Colonic mucosa (tissue), 4 donors: ENCODE measurements at regions not wholly inside any gene's neighbourhood (a gene's known extent, or its start where the extent isn't known, plus 50 kb on each side); places are given as distances from the start of the nearest gene placed in this dataset.

Experiments
- DNase-seq: peaks from one replicate; pipeline ENCODE4 v3.0.0-alpha.2; 2020
- H3K27ac ChIP-seq: fragments of 200-600 bp; one replicate; pipeline ENCODE4 v1.8.0; 2021
- H3K27me3 ChIP-seq: fragments of 200-600 bp; one replicate; pipeline ENCODE4 v1.8.0; 2021
- H3K36me3 ChIP-seq: fragments of 200-600 bp; one replicate; pipeline ENCODE4 v1.8.0; 2021
- H3K4me1 ChIP-seq: fragments of 200-600 bp; one replicate; pipeline ENCODE4 v1.8.0; 2021; ENCODE audit warnings: mild to moderate bottlenecking
- H3K4me3 ChIP-seq: fragments of 200-600 bp; one replicate; pipeline ENCODE4 v1.8.0; 2021
- H3K9ac ChIP-seq, 2 donors: one replicate each; pipeline ENCODE4 v1.7.0; 2013; ENCODE audit warnings: control low read depth in 2 of 2, low read depth in 2 of 2, low read length in 2 of 2
- H3K9me3 ChIP-seq: fragments of 200-600 bp; one replicate; pipeline ENCODE4 v1.8.0; 2021
- intact Hi-C: fragments of 100-400 bp; cut with DNase I; formaldehyde crosslinking; loops from one replicate; pipeline ENCODE4 v1.14.1; 2022
- TF ChIP-seq, protein P1 (sequence below): fragments of 200-600 bp; IDR thresholded peaks from one replicate; pipeline ENCODE4 v1.8.0; 2022; ENCODE audit warnings: antibody characterized with exemption, mild to moderate bottlenecking
- donor health status: healthy.
- donor health status: DM: no; HTN: no; CAD: no.
- donor health status: DM: no; HTN: no; CAD: no.

GRCh38 chr3:165641569-165642310 lies 195.5 kb downstream of the BCHE start:
- H3K4me1 ChIP-seq = no peaks in the 10 kb centered on the region
- DNase-seq = no peak
- TF ChIP-seq, protein P1, sequence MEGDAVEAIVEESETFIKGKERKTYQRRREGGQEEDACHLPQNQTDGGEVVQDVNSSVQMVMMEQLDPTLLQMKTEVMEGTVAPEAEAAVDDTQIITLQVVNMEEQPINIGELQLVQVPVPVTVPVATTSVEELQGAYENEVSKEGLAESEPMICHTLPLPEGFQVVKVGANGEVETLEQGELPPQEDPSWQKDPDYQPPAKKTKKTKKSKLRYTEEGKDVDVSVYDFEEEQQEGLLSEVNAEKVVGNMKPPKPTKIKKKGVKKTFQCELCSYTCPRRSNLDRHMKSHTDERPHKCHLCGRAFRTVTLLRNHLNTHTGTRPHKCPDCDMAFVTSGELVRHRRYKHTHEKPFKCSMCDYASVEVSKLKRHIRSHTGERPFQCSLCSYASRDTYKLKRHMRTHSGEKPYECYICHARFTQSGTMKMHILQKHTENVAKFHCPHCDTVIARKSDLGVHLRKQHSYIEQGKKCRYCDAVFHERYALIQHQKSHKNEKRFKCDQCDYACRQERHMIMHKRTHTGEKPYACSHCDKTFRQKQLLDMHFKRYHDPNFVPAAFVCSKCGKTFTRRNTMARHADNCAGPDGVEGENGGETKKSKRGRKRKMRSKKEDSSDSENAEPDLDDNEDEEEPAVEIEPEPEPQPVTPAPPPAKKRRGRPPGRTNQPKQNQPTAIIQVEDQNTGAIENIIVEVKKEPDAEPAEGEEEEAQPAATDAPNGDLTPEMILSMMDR = no peak
- H3K27ac ChIP-seq = no peak overlapping the region
- intact Hi-C loops = no loop called here
- no peaks in the 10 kb centered on the region for H3K36me3 ChIP-seq
- H3K9ac ChIP-seq = no peak overlapping the region
- H3K9me3 ChIP-seq = no peaks in the 10 kb centered on the region
- H3K4me3 ChIP-seq = no peak overlapping the region
- no peaks in the 10 kb centered on the region for H3K27me3 ChIP-seq

GRCh38 chr3:165640970-165641369 lies 196.3 kb downstream of the BCHE start:
- TF ChIP-seq, protein P1 = no peak
- no peaks in the 10 kb centered on the region for H3K9me3 ChIP-seq
- no peaks in the 10 kb centered on the region for H3K27me3 ChIP-seq
- H3K9ac ChIP-seq = no peak overlapping the region
- DNase-seq = no peak
- H3K4me3 ChIP-seq = no peak overlapping the region
- no peaks in the 10 kb centered on the region for H3K4me1 ChIP-seq
- no peak overlapping the region for H3K27ac ChIP-seq
- H3K36me3 ChIP-seq = no peaks in the 10 kb centered on the region
- intact Hi-C loops = no loop called here

GRCh38 chr3:165640031-165640430 lies 197.2 kb downstream of the BCHE start:
- TF ChIP-seq, protein P1 = no peak
- H3K4me3 ChIP-seq = no peak overlapping the region
- H3K36me3 ChIP-seq = no peaks in the 10 kb centered on the region
- H3K9me3 ChIP-seq = no peaks in the 10 kb centered on the region
- H3K4me1 ChIP-seq = no peaks in the 10 kb centered on the region
- DNase-seq = no peak
- no peak overlapping the region for H3K9ac ChIP-seq
- H3K27me3 ChIP-seq = no peaks in the 10 kb centered on the region
- intact Hi-C loops = no loop called here
- H3K27ac ChIP-seq = no peak overlapping the region

DNA sequence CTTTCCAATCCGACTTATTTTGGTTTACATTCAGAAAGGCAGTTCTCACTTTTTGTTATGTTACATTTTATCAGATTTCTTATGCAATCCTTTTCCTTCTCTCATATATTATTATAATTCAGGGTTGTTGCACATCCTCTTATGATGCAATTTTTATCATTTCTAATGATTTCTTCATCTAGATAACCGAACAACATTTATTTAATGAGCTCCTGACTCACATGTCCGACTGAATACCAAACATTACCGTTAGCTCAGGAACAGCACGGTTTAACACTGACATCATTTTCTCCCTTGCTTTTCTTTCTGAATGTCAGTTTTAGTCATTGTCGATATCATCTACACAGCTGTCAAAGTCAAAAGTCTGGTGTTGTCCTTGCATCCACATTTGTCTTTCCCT lies 199.2 kb downstream of the BCHE start:
- no peaks in the 10 kb centered on the region for H3K9me3 ChIP-seq
- intact Hi-C loops = no loop called here

DNA sequence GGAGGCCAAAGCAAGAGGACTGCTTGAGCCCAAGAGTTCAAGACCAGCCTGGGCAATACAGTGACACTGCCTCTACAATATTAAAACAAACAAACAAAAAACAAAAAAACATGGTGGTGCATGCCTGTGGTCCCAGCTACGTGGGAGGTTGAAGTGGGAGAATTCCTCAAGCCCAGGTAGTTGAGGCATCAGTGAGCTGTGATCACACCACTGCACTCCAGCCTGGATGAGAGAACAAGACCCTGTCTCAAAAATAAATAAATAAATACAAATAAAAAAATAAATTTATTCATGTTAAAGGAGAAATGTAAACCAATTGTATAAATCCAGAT lies 200.6 kb downstream of the BCHE start:
- no peaks in the 10 kb centered on the region for H3K9me3 ChIP-seq
- intact Hi-C loops = no loop called here

More for the DNA sequence above, 199.2 kb downstream of the BCHE start:
- no peak for DNase-seq
- Histone ChIP-seq H3K36me3 (no peaks in the 10 kb centered on the region), H3K27me3 (no peaks in the 10 kb centered on the region), H3K4me1 (no peaks in the 10 kb centered on the region), H3K9ac (no peak overlapping the region), H3K4me3 (no peak overlapping the region), H3K27ac (no peak overlapping the region)
- TF ChIP-seq, protein P1 = no peak

More for the DNA sequence above, 200.6 kb downstream of the BCHE start:
- TF ChIP-seq, protein P1 = no peak
- Histone ChIP-seq H3K27ac (no peak overlapping the region), H3K4me3 (no peak overlapping the region), H3K36me3 (no peaks in the 10 kb centered on the region), H3K4me1 (no peaks in the 10 kb centered on the region), H3K27me3 (no peaks in the 10 kb centered on the region), H3K9ac (no peak overlapping the region)
- DNase-seq = no peak
